IMR-90 (cell line): ENCODE measurements at regions not wholly inside any gene's neighbourhood (a gene's known extent, or its start where the extent isn't known, plus 50 kb on each side); places are given as distances from the start of the nearest gene placed in this dataset.

Source experiments
- ATAC-seq: fragments of 200-7000 bp; cut with Tn5 transposase; 2 replicates; pipeline ENCODE4 v1.9.1; 2020; ENCODE audit warnings: low read depth, mild to moderate bottlenecking, moderate library complexity
- BruUV-seq: library from RNA; stranded (reverse); fragments of 400-500 nt; replicated peaks from 2 replicates; lab custom pipeline; 2021; lab: Mats Ljungman, UMichigan
- CTCF ChIA-PET: fragments of 300-600 bp; formaldehyde crosslinking; extraction: SDS; loops from one replicate; lab custom pipeline; 2021; ENCODE audit warnings: antibody characterized with exemption; lab: Yijun Ruan, JAX
- POLR2A ChIA-PET: fragments of 300-600 bp; sonication (Branson Sonifier 250); formaldehyde crosslinking; loops from one replicate; lab custom pipeline; 2022; ENCODE audit warnings: antibody characterized with exemption; ENCODE audit not compliant: unreplicated experiment; lab: Charles Lee
- DNase-seq: peaks from one replicate; pipeline ENCODE4 v3.0.0; 2013
- H2AFZ ChIP-seq: replicated peaks from 2 replicates; pipeline ENCODE3; 2013; ENCODE audit warnings: low read length, mild to moderate bottlenecking; ENCODE audit not compliant: poor library complexity
- H2AK5ac ChIP-seq: 2 replicates; pipeline ENCODE4 v1.6.1; 2013; ENCODE audit warnings: low read depth, low read length, inconsistent platforms
- H2AK9ac ChIP-seq: replicated peaks from 2 replicates; pipeline ENCODE3; 2013; ENCODE audit warnings: mild to moderate bottlenecking, low read depth, low read length, moderate library complexity; ENCODE audit not compliant: poor library complexity
- H2BK120ac ChIP-seq: 2 replicates; pipeline ENCODE4 v1.6.1; 2013; ENCODE audit warnings: low read depth, low read length, inconsistent platforms
- H2BK15ac ChIP-seq: 3 replicates; pipeline ENCODE4 v1.6.1; 2013; ENCODE audit warnings: low read depth, low read length, inconsistent platforms
- H2BK20ac ChIP-seq: 2 replicates; pipeline ENCODE4 v1.6.1; 2013; ENCODE audit warnings: low read depth, mild to moderate bottlenecking, inconsistent platforms, low read length, moderate library complexity
- H2BK5ac ChIP-seq: 2 replicates; pipeline ENCODE4 v1.6.1; 2013; ENCODE audit warnings: mild to moderate bottlenecking, low read depth, low read length, inconsistent platforms; ENCODE audit not compliant: poor library complexity, severe bottlenecking
- H3K14ac ChIP-seq: replicated peaks from 2 replicates; pipeline ENCODE4 v1.6.1; 2013; ENCODE audit warnings: low read depth, low read length, inconsistent platforms
- H3K18ac ChIP-seq: 2 replicates; pipeline ENCODE4 v1.6.1; 2013; ENCODE audit warnings: low read depth, low read length, control low read depth
- H3K23ac ChIP-seq: 2 replicates; pipeline ENCODE4 v1.6.1; 2013; ENCODE audit warnings: low read depth, low read length, inconsistent platforms
- H3K27ac ChIP-seq: 2 replicates; pipeline ENCODE4 v1.5.1; 2013; ENCODE audit warnings: mild to moderate bottlenecking, control low read depth, low read length; ENCODE audit not compliant: insufficient read depth
- H3K27me3 ChIP-seq: 2 replicates; pipeline ENCODE4 v1.6.1; 2013; ENCODE audit warnings: low read length; ENCODE audit not compliant: control insufficient read depth, insufficient read depth
- H3K36me3 ChIP-seq: 2 replicates; pipeline ENCODE4 v1.6.1; 2013; ENCODE audit warnings: low read length, mixed read lengths; ENCODE audit not compliant: control insufficient read depth, insufficient read depth
- H3K4ac ChIP-seq: 2 replicates; pipeline ENCODE4 v1.6.1; 2013; ENCODE audit warnings: low read depth, low read length, inconsistent platforms
- H3K4me1 ChIP-seq: 2 replicates; pipeline ENCODE4 v1.6.1; 2013; ENCODE audit warnings: low read length, mixed read lengths; ENCODE audit not compliant: control insufficient read depth, insufficient read depth
- H3K4me2 ChIP-seq: 2 replicates; pipeline ENCODE4 v1.6.1; 2013; ENCODE audit warnings: low read depth, mild to moderate bottlenecking, control low read depth, low read length, moderate library complexity
- H3K4me3 ChIP-seq: 2 replicates; pipeline ENCODE4 v1.5.1; 2013; ENCODE audit warnings: low read depth, mild to moderate bottlenecking, control low read depth, low read length, moderate library complexity; ENCODE audit not compliant: insufficient read depth
- H3K56ac ChIP-seq: 2 replicates; pipeline ENCODE4 v1.6.1; 2013; ENCODE audit warnings: low read length, inconsistent platforms; ENCODE audit not compliant: insufficient read depth; ENCODE audit errors: extremely low read depth
- H3K79me1 ChIP-seq, 2 experiments: 2 replicates each; pipeline ENCODE4 v1.6.1; 2013; ENCODE audit warnings: low read length in 2 of 2, inconsistent platforms in 1 of 2, low read depth in 1 of 2
- H3K9ac ChIP-seq: 2 replicates; pipeline ENCODE4 v1.6.1; 2013; ENCODE audit warnings: low read depth, low read length, control low read depth
- H3K9me1 ChIP-seq: 2 replicates; pipeline ENCODE4 v1.6.1; 2013; ENCODE audit warnings: low read length, inconsistent platforms; ENCODE audit not compliant: insufficient read depth
- H3K9me3 ChIP-seq: 2 replicates; pipeline ENCODE4 v1.6.1; 2013; ENCODE audit warnings: low read length; ENCODE audit not compliant: control insufficient read depth, insufficient read depth
- H4K20me1 ChIP-seq: 2 replicates; pipeline ENCODE4 v1.6.1; 2013; ENCODE audit warnings: low read length, inconsistent platforms; ENCODE audit not compliant: insufficient read depth
- H4K5ac ChIP-seq: 2 replicates; pipeline ENCODE4 v1.6.1; 2013; ENCODE audit warnings: mild to moderate bottlenecking, low read depth, low read length, control low read depth
- H4K8ac ChIP-seq, 2 experiments: 2 replicates each; pipeline ENCODE4 v1.6.1; 2013; ENCODE audit warnings: low read depth in 2 of 2, low read length in 2 of 2, control low read depth in 1 of 2, inconsistent platforms in 1 of 2
- H4K91ac ChIP-seq: 2 replicates; pipeline ENCODE4 v1.6.1; 2013; ENCODE audit warnings: low read depth, low read length, inconsistent platforms; ENCODE audit not compliant: insufficient read depth
- FOS ChIP-seq: fragments of 150-350 bp; IDR thresholded peaks from 2 replicates; pipeline ENCODE4 v1.6.1; 2016; ENCODE audit warnings: low read depth, low read length
- SMC3 ChIP-seq: fragments of 150-350 bp; IDR thresholded peaks from 2 replicates; pipeline ENCODE4 v1.6.1; 2016; ENCODE audit warnings: low read depth, mild to moderate bottlenecking, antibody characterized with exemption, low read length, moderate library complexity
- WGBS, 2 experiments: methylation state at CpG; one replicate each; pipeline versions ENCODE4 v1.1.5 to v1.1.7; 2013; ENCODE audit warnings: missing lambda C conversion rate in 2 of 2; ENCODE audit not compliant: insufficient read length in 1 of 2; ENCODE audit errors: extremely low coverage in 2 of 2; 5-methylcytosine and 5-hydroxymethylcytosine counted together
- dilution Hi-C: fragments of 300-500 bp; cut with HindIII; formaldehyde crosslinking; loops from one replicate; pipeline ENCODE4 v1.14.3; 2018; ENCODE audit warnings: low sequenced_read_pairs; ENCODE audit not compliant: unreplicated experiment
- in situ Hi-C: fragments of 300-500 bp; cut with MboI; formaldehyde crosslinking; loops from 3 replicates; pipeline ENCODE4 v1.14.3; 2019; ENCODE audit warnings: low sequenced_read_pairs, inconsistent platforms, mixed read lengths
- intact Hi-C: fragments of 100-400 bp; cut with micrococcal nuclease; formaldehyde crosslinking; loops from 2 replicates; pipeline ENCODE4 v1.10.0; 2022

- no peak overlapping the region for H4K91ac ChIP-seq
- dilution Hi-C loops, result no loop called here
- ChIA-PET POLR2A (no interaction called here), CTCF (no interaction called here)
- H3K4ac ChIP-seq, result no peak overlapping the region
- H4K8ac ChIP-seq, result no peak overlapping the region
- H2AFZ ChIP-seq, result no peak overlapping the region
- in situ Hi-C loops, result loop anchor here (25.0 kb wide), 1 partner anchor 591 kb away; no protein-coding TSS in a partner anchor
- intact Hi-C loops, result no loop called here
- H3K27ac ChIP-seq, result no peak overlapping the region
- H3K79me1 ChIP-seq, result no peaks in the 10 kb centered on the region
- no peak overlapping the region for H3K9ac ChIP-seq
- no peak overlapping the region for H2BK5ac ChIP-seq
- no peaks in the 10 kb centered on the region for H4K20me1 ChIP-seq
- no peak overlapping the region for H3K4me2 ChIP-seq
- no peaks in the 10 kb centered on the region for H3K4me1 ChIP-seq
- H3K9me3 ChIP-seq, result no peaks in the 10 kb centered on the region
- no peak overlapping the region for H2BK15ac ChIP-seq
- H3K36me3 ChIP-seq, result no peaks in the 10 kb centered on the region
- BruUV-seq, result no TSS peak
- no peak for TF ChIP-seq SMC3
- no peak for TF ChIP-seq FOS
- H3K56ac ChIP-seq, result no peak overlapping the region
- H2AK5ac ChIP-seq, result no peak overlapping the region
- no peak overlapping the region for H3K23ac ChIP-seq
- no peak overlapping the region for H3K4me3 ChIP-seq
- H3K14ac ChIP-seq, result no peak overlapping the region
- WGBS, 2 experiments, result no CpG with 5 or more reads among the region's 4 CpGs
- no peak overlapping the region for H2AK9ac ChIP-seq
- no peak overlapping the region for H4K5ac ChIP-seq
- peaks cover 13% of the 10 kb centered on the region for H3K27me3 ChIP-seq
- DNase-seq, result no peak
- no peak overlapping the region for H2BK120ac ChIP-seq
- no peak for ATAC-seq
- no peak overlapping the region for H3K18ac ChIP-seq
- no peak overlapping the region for H2BK20ac ChIP-seq
- no peaks in the 10 kb centered on the region for H3K9me1 ChIP-seq
Observed at GRCh38 chr1:29521438-29521715, 285.1 kb downstream of the PTPRU start.
